ENCODE measurements at regions not wholly inside any gene's neighbourhood (a gene's known extent, or its start where the extent isn't known, plus 50 kb on each side); places are given as distances from the start of the nearest gene placed in this dataset.
"Not testable (repeated sequence)": the region's sequence is repeated elsewhere in the genome, so short reads cannot be mapped to it uniquely, and the experiment has no call there.

- no peak for ATAC-seq
- Mint-ChIP-seq H3K36me3 (no peaks in the 10 kb centered on the region), H3K4me1 (no peaks in the 10 kb centered on the region), H3K27me3 (no peaks in the 10 kb centered on the region), H3K27ac (no peak overlapping the region), H3K9me3 (no peaks in the 10 kb centered on the region), H3K4me3 (no peak overlapping the region)
Observed at GRCh38 chr5:12625667-12626263, 721.5 kb upstream of the CTNND2 start.

- no peak overlapping the region for H3K4me3 Mint-ChIP-seq
- H3K27me3 Mint-ChIP-seq: no peaks in the 10 kb centered on the region
- no peak for ATAC-seq
- no peaks in the 10 kb centered on the region for H3K36me3 Mint-ChIP-seq
- H3K27ac Mint-ChIP-seq: no peak overlapping the region
- no peaks in the 10 kb centered on the region for H3K4me1 Mint-ChIP-seq
- peaks cover under 1% of the 10 kb centered on the region for H3K9me3 Mint-ChIP-seq
Observed at GRCh38 chr5:12624776-12625560, 720.7 kb upstream of the CTNND2 start.

GRCh38 chr5:12623408-12623807 is 719.2 kb upstream of the CTNND2 start:
- H3K4me1 Mint-ChIP-seq: no peaks in the 10 kb centered on the region
- H3K36me3 Mint-ChIP-seq: no peaks in the 10 kb centered on the region
- no peak for ATAC-seq
- no peak overlapping the region for H3K27ac Mint-ChIP-seq
- peaks cover 3% of the 10 kb centered on the region for H3K9me3 Mint-ChIP-seq
- no peaks in the 10 kb centered on the region for H3K27me3 Mint-ChIP-seq
- H3K4me3 Mint-ChIP-seq: no peak overlapping the region

GRCh38 chr5:12616093-12616492 is 711.8 kb upstream of the CTNND2 start:
- no peaks in the 10 kb centered on the region for H3K4me1 Mint-ChIP-seq
- H3K36me3 Mint-ChIP-seq: no peaks in the 10 kb centered on the region
- H3K4me3 Mint-ChIP-seq: no peak overlapping the region
- H3K27ac Mint-ChIP-seq: no peak overlapping the region
- no peak for ATAC-seq
- no peaks in the 10 kb centered on the region for H3K27me3 Mint-ChIP-seq
- H3K9me3 Mint-ChIP-seq: peaks cover 20% of the 10 kb centered on the region

GRCh38 chr5:12615141-12615820 is 711.0 kb upstream of the CTNND2 start:
- peaks cover 24% of the 10 kb centered on the region for H3K9me3 Mint-ChIP-seq
- no peak for ATAC-seq

GRCh38 chr5:12614608-12615007 is 710.4 kb upstream of the CTNND2 start:
- Mint-ChIP-seq H3K36me3 (no peaks in the 10 kb centered on the region), H3K27me3 (no peaks in the 10 kb centered on the region), H3K4me1 (no peaks in the 10 kb centered on the region), H3K27ac (no peak overlapping the region), H3K9me3 (peaks cover 21% of the 10 kb centered on the region), H3K4me3 (no peak overlapping the region)
- ATAC-seq: no peak

More at GRCh38 chr5:12615141-12615820, 711.0 kb upstream of the CTNND2 start:
- no peak overlapping the region for H3K27ac Mint-ChIP-seq
- no peaks in the 10 kb centered on the region for H3K36me3 Mint-ChIP-seq
- no peak overlapping the region for H3K4me3 Mint-ChIP-seq
- no peaks in the 10 kb centered on the region for H3K4me1 Mint-ChIP-seq
- H3K27me3 Mint-ChIP-seq: no peaks in the 10 kb centered on the region

GRCh38 chr5:12611132-12611531 is 706.9 kb upstream of the CTNND2 start:
- H3K36me3 Mint-ChIP-seq: no peaks in the 10 kb centered on the region
- H3K4me1 Mint-ChIP-seq: no peaks in the 10 kb centered on the region
- no peak for ATAC-seq
- H3K27ac Mint-ChIP-seq: no peak overlapping the region
- H3K9me3 Mint-ChIP-seq: peaks cover 23% of the 10 kb centered on the region
- H3K4me3 Mint-ChIP-seq: no peak overlapping the region
- no peaks in the 10 kb centered on the region for H3K27me3 Mint-ChIP-seq

- not testable (repeated sequence) for H3K27ac Mint-ChIP-seq, ATAC-seq, H3K4me3 Mint-ChIP-seq, H3K36me3 Mint-ChIP-seq, H3K27me3 Mint-ChIP-seq, H3K4me1 Mint-ChIP-seq
- peaks cover 26% of the 10 kb centered on the region for H3K9me3 Mint-ChIP-seq
Observed at GRCh38 chr5:12607817-12608216, 703.6 kb upstream of the CTNND2 start.

GRCh38 chr5:12592228-12592627 is 688.0 kb upstream of the CTNND2 start:
- peaks cover 9% of the 10 kb centered on the region for H3K9me3 Mint-ChIP-seq
- H3K36me3 Mint-ChIP-seq: no peaks in the 10 kb centered on the region
- no peak for ATAC-seq
- no peak overlapping the region for H3K27ac Mint-ChIP-seq
- no peaks in the 10 kb centered on the region for H3K27me3 Mint-ChIP-seq
- H3K4me1 Mint-ChIP-seq: no peaks in the 10 kb centered on the region
- H3K4me3 Mint-ChIP-seq: no peak overlapping the region

- H3K27me3 Mint-ChIP-seq: no peaks in the 10 kb centered on the region
- H3K36me3 Mint-ChIP-seq: no peaks in the 10 kb centered on the region
- no peak overlapping the region for H3K27ac Mint-ChIP-seq
- no peak overlapping the region for H3K4me3 Mint-ChIP-seq
- no peaks in the 10 kb centered on the region for H3K4me1 Mint-ChIP-seq
- peaks cover 6% of the 10 kb centered on the region for H3K9me3 Mint-ChIP-seq
- no peak for ATAC-seq
Observed at GRCh38 chr5:12586406-12586805, 682.2 kb upstream of the CTNND2 start.

GRCh38 chr5:12578803-12579202 is 674.6 kb upstream of the CTNND2 start:
- H3K9me3 Mint-ChIP-seq, H3K4me3 Mint-ChIP-seq, H3K4me1 Mint-ChIP-seq, H3K36me3 Mint-ChIP-seq, H3K27me3 Mint-ChIP-seq, H3K27ac Mint-ChIP-seq, ATAC-seq: not testable (repeated sequence)

GRCh38 chr5:12576953-12577352 is 672.7 kb upstream of the CTNND2 start:
- H3K9me3 Mint-ChIP-seq, H3K4me1 Mint-ChIP-seq, H3K36me3 Mint-ChIP-seq: not testable (repeated sequence)

GRCh38 chr5:12574298-12575093 is 670.2 kb upstream of the CTNND2 start:
- H3K9me3 Mint-ChIP-seq, H3K27me3 Mint-ChIP-seq, H3K4me3 Mint-ChIP-seq, H3K27ac Mint-ChIP-seq, H3K36me3 Mint-ChIP-seq, H3K4me1 Mint-ChIP-seq, ATAC-seq: not testable (repeated sequence)

More at GRCh38 chr5:12576953-12577352, 672.7 kb upstream of the CTNND2 start:
- H3K27me3 Mint-ChIP-seq, H3K27ac Mint-ChIP-seq, H3K4me3 Mint-ChIP-seq, ATAC-seq: not testable (repeated sequence)

GRCh38 chr5:12573916-12574297 is 669.7 kb upstream of the CTNND2 start:
- H3K36me3 Mint-ChIP-seq, H3K4me1 Mint-ChIP-seq, H3K27me3 Mint-ChIP-seq, H3K9me3 Mint-ChIP-seq, H3K4me3 Mint-ChIP-seq, ATAC-seq, H3K27ac Mint-ChIP-seq: not testable (repeated sequence)

GRCh38 chr5:12570688-12571087 is 666.4 kb upstream of the CTNND2 start:
- Mint-ChIP-seq H3K27me3 (no peaks in the 10 kb centered on the region), H3K4me3 (no peak overlapping the region), H3K27ac (no peak overlapping the region), H3K36me3 (no peaks in the 10 kb centered on the region), H3K9me3 (no peaks in the 10 kb centered on the region), H3K4me1 (no peaks in the 10 kb centered on the region)
- ATAC-seq: no peak
